ENCODE measurements at regions not wholly inside any gene's neighbourhood (a gene's known extent, or its start where the extent isn't known, plus 50 kb on each side); places are given as distances from the start of the nearest gene placed in this dataset.

DNA sequence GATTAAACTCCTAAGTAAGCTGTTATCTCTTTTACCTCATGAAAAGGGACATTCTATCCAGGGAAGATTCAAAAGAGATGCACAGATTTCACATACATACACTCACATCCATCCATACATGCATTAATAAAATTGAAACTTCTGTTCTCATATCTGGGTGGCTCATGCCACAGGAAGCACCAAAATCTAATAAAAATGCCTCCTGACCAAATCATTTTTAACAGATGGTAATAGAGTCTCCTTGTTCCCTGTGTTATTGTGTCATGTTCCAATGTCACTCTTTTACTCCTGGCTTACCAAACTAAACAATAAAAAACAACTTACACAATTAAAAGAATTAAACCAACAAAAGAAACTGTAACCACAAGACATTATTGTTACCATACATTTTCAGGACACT lies 742.1 kb upstream of the MANEA start:
- TF ChIP-seq EZH2 (IDR thresholded peaks at IDR 0.05; ENCODE audit: low read length), result no peak
- TF ChIP-seq, protein P1, sequence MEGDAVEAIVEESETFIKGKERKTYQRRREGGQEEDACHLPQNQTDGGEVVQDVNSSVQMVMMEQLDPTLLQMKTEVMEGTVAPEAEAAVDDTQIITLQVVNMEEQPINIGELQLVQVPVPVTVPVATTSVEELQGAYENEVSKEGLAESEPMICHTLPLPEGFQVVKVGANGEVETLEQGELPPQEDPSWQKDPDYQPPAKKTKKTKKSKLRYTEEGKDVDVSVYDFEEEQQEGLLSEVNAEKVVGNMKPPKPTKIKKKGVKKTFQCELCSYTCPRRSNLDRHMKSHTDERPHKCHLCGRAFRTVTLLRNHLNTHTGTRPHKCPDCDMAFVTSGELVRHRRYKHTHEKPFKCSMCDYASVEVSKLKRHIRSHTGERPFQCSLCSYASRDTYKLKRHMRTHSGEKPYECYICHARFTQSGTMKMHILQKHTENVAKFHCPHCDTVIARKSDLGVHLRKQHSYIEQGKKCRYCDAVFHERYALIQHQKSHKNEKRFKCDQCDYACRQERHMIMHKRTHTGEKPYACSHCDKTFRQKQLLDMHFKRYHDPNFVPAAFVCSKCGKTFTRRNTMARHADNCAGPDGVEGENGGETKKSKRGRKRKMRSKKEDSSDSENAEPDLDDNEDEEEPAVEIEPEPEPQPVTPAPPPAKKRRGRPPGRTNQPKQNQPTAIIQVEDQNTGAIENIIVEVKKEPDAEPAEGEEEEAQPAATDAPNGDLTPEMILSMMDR (optimal IDR thresholded peaks at IDR 0.05 in 1 of 3, IDR thresholded peaks at IDR 0.05 in 1 of 3, conservative IDR thresholded peaks at IDR 0.05 in 1 of 3; ENCODE audit: extremely low read depth in 1 of 3, insufficient read depth in 2 of 3, low read length in 3 of 3), result no peak
